Esophagus squamous epithelium (tissue), 5 donors: ENCODE measurements at regions not wholly inside any gene's neighbourhood (a gene's known extent, or its start where the extent isn't known, plus 50 kb on each side); places are given as distances from the start of the nearest gene placed in this dataset.

Experiments used
- DNase-seq: peaks from one replicate; lab custom pipeline; 2025; lab: John Stamatoyannopoulos, UW
- H3K27ac ChIP-seq, 4 donors: fragments of 200-600 bp; sonication (generic); one replicate each; pipeline ENCODE4 v1.5.1; 2016 to 2019; ENCODE audit warnings: mild to moderate bottlenecking in 1 of 4
- H3K27me3 ChIP-seq, 4 donors: fragments of 200-600 bp; sonication (generic); 1 replicate in 3 of 4; 2 replicates in 1 of 4; pipeline versions ENCODE4 v1.5.1 to v1.6.0; 2017 to 2021; ENCODE audit warnings: antibody characterized with exemption in 1 of 4
- H3K36me3 ChIP-seq, 3 donors: fragments of 200-600 bp; sonication (generic); one replicate each; pipeline ENCODE4 v1.5.1; 2016 to 2019
- H3K4me1 ChIP-seq, 3 donors: fragments of 200-600 bp; sonication (generic); one replicate each; pipeline ENCODE4 v1.5.1; 2017 to 2019
- H3K4me3 ChIP-seq, 4 donors: fragments of 200-600 bp; sonication (generic); 1 replicate in 3 of 4; 2 replicates in 1 of 4; pipeline ENCODE4 v1.5.1; 2016 to 2019; ENCODE audit warnings: mild to moderate bottlenecking in 2 of 4, moderate library complexity in 1 of 4
- H3K9me3 ChIP-seq, 3 donors: fragments of 200-600 bp; sonication (generic); one replicate each; pipeline ENCODE4 v1.5.1; 2016 to 2019
- CTCF ChIP-seq, 6 experiments: fragments of 450-650 bp in 4 of 6; fragments of 200-600 bp in 2 of 6; sonication (generic) in 2 of 6; IDR thresholded peaks; one replicate each; pipeline ENCODE4 v1.5.1; 2016 to 2019; ENCODE audit warnings: antibody characterized with exemption in 6 of 6, mild to moderate bottlenecking in 4 of 6, moderate library complexity in 4 of 6
- POLR2A ChIP-seq, 4 donors: fragments of 450-650 bp; IDR thresholded peaks; one replicate each; pipeline ENCODE4 v1.6.1; 2017; ENCODE audit warnings: antibody characterized with exemption in 4 of 4, mild to moderate bottlenecking in 4 of 4, moderate library complexity in 3 of 4
- WGBS, 2 donors: methylation state at CpG; one replicate each; pipeline ENCODE4 v1.1.5; 2018; 5-methylcytosine and 5-hydroxymethylcytosine counted together
- intact Hi-C: fragments of 100-400 bp; cut with DNase I; formaldehyde crosslinking; loops from one replicate; pipeline ENCODE4 v1.15.0; 2022
- donor health status: DM: yes; HTN: yes; CAD: no.

- Histone ChIP-seq H3K36me3 (no peaks in the 10 kb centered on the region), H3K27ac (peak overlapping the region; percentile 75 to 87 (median 85)), H3K4me3 (no peak overlapping the region), H3K27me3 (no peaks in the 10 kb centered on the region), H3K4me1 (peaks cover 23 to 72% (median 62%) of the 10 kb centered on the region in 3 donors), H3K9me3 (no peaks in the 10 kb centered on the region)
- no peak for TF ChIP-seq CTCF (IDR thresholded peaks at IDR 0.05)
- TF ChIP-seq POLR2A (IDR thresholded peaks at IDR 0.05): no peak
- intact Hi-C loops: no loop called here
- no peak for DNase-seq
- WGBS, 2 donors: 26 to 47% methylated on average over 5 of the region's 5 CpGs
Observed at GRCh38 chr10:29950391-29950790, 109.0 kb downstream of the JCAD start.

- H3K27ac ChIP-seq: peak overlapping the region; percentile 75 to 87 (median 85)
- H3K4me1 ChIP-seq: peaks cover 23 to 72% (median 62%) of the 10 kb centered on the region in 3 donors
- no peaks in the 10 kb centered on the region for H3K27me3 ChIP-seq
- 17 to 18% methylated on average over 5 of the region's 5 CpGs for WGBS, 2 donors
- TF ChIP-seq POLR2A (IDR thresholded peaks at IDR 0.05): no peak
- TF ChIP-seq CTCF (IDR thresholded peaks at IDR 0.05): no peak
- H3K9me3 ChIP-seq: no peaks in the 10 kb centered on the region
- no peak overlapping the region for H3K4me3 ChIP-seq
- H3K36me3 ChIP-seq: no peaks in the 10 kb centered on the region
- intact Hi-C loops: loop anchor here (10.0 kb wide), 1 partner anchor 95 kb away; no protein-coding TSS in a partner anchor
- DNase-seq: no peak
Observed at GRCh38 chr10:29949411-29950011, 109.9 kb downstream of the JCAD start.

- intact Hi-C loops: loop anchor here (10.0 kb wide), 1 partner anchor 94 kb away; no protein-coding TSS in a partner anchor
- H3K9me3 ChIP-seq: no peaks in the 10 kb centered on the region
- DNase-seq: no peak
Observed at GRCh38 chr10:29948881-29949355, 110.5 kb downstream of the JCAD start.

GRCh38 chr10:29947701-29948060, 111.7 kb downstream of the JCAD start:
- no peaks in the 10 kb centered on the region for H3K9me3 ChIP-seq
- TF ChIP-seq POLR2A (IDR thresholded peaks at IDR 0.05) (no peak), CTCF (IDR thresholded peaks at IDR 0.05) (peak in 4 of 6 experiments; percentile 5 to 35 (median 26))
- 60 to 67% methylated on average over 2 of the region's 2 CpGs for WGBS, 2 donors
- peak overlapping the region in 1 of 4 donors; percentile 14 for H3K4me3 ChIP-seq
- peaks cover 23 to 69% (median 62%) of the 10 kb centered on the region in 3 donors for H3K4me1 ChIP-seq
- no peak for DNase-seq
- peak overlapping the region; percentile 75 to 87 (median 85) for H3K27ac ChIP-seq
- H3K27me3 ChIP-seq: no peaks in the 10 kb centered on the region
- no peaks in the 10 kb centered on the region for H3K36me3 ChIP-seq
- intact Hi-C loops: loop anchor here (10.0 kb wide), 1 partner anchor 93 kb away; no protein-coding TSS in a partner anchor

More at GRCh38 chr10:29948881-29949355, 110.5 kb downstream of the JCAD start:
- H3K4me1 ChIP-seq: peaks cover 23 to 72% (median 62%) of the 10 kb centered on the region in 3 donors
- whole genome bisulfite sequencing, 2 donors: 34 to 35% methylated on average over 9 of the region's 9 CpGs
- no peaks in the 10 kb centered on the region for H3K27me3 ChIP-seq
- peak overlapping the region; percentile 75 to 87 (median 85) for H3K27ac ChIP-seq
- TF ChIP-seq POLR2A (IDR thresholded peaks at IDR 0.05): no peak
- no peak for TF ChIP-seq CTCF (IDR thresholded peaks at IDR 0.05)
- H3K4me3 ChIP-seq: no peak overlapping the region
- H3K36me3 ChIP-seq: no peaks in the 10 kb centered on the region

- TF ChIP-seq CTCF (IDR thresholded peaks at IDR 0.05) (no peak), POLR2A (IDR thresholded peaks at IDR 0.05) (peak in 2 of 4 donors; percentile 12 to 24)
- Histone ChIP-seq H3K27ac (peak overlapping the region; percentile 75 to 87 (median 85)), H3K4me1 (peaks cover 23 to 63% (median 57%) of the 10 kb centered on the region in 3 donors), H3K9me3 (no peaks in the 10 kb centered on the region), H3K27me3 (no peaks in the 10 kb centered on the region), H3K36me3 (no peaks in the 10 kb centered on the region), H3K4me3 (peak overlapping the region in 1 of 4 donors; percentile 14)
- DNase-seq: no peak
- WGBS, 2 donors: 20 to 51% methylated on average over 5 to 6 of the region's 9 CpGs
- intact Hi-C loops: loop anchor here (10.0 kb wide), 1 partner anchor 92 kb away; no protein-coding TSS in a partner anchor
Observed at GRCh38 chr10:29946953-29947700, 112.3 kb downstream of the JCAD start.
